ENCODE measurements at regions not wholly inside any gene's neighbourhood (a gene's known extent, or its start where the extent isn't known, plus 50 kb on each side); places are given as distances from the start of the nearest gene placed in this dataset.

DNA sequence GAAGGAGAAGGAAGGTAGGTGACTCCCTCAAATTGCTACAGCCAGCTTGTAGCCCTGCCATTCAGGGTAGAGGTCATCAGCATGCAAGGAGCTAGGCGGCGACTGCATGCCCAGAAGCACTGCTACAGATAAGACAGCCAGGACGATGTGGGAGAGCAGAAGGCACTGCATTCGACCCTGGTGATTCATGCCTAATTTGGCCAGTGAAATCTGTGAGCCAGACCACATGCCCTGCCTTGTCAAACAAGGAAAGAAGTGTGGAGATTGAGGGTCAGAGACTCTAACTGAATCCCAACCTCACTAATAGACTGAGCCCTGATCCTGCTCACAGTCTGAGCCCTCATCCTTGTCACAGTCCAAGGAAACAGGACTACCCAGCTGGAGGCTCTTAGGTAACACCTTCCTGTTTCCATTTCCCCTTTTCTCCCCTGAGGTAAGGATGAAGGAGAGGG, 86.6 kb downstream of the LINGO1 start:
- TF ChIP-seq YY1 (IDR thresholded peaks at IDR 0.05; ENCODE audit: low read depth) (no peak), ZBTB7A (IDR thresholded peaks at IDR 0.05; ENCODE audit: low read depth) (no peak), EGR1 (IDR thresholded peaks at IDR 0.05) (no peak), TEAD4 (IDR thresholded peaks at IDR 0.05) (no peak), TCF12 (IDR thresholded peaks at IDR 0.05; ENCODE audit: low read depth) (no peak), RAD21 (IDR thresholded peaks at IDR 0.05; ENCODE audit: low read depth) (no peak), FOXM1 (IDR thresholded peaks at IDR 0.05; ENCODE audit: borderline replicate concordance, low read depth) (no peak), TAF1 (IDR thresholded peaks at IDR 0.05; ENCODE audit: low read depth) (no peak), EP300 (IDR thresholded peaks at IDR 0.05; ENCODE audit: borderline replicate concordance) (no peak), CEBPB (IDR thresholded peaks at IDR 0.05) (no peak), NFIC (IDR thresholded peaks at IDR 0.05) (no peak), CREB1 (IDR thresholded peaks at IDR 0.05; ENCODE audit: low read depth) (no peak)
- TF ChIP-seq, protein P1, sequence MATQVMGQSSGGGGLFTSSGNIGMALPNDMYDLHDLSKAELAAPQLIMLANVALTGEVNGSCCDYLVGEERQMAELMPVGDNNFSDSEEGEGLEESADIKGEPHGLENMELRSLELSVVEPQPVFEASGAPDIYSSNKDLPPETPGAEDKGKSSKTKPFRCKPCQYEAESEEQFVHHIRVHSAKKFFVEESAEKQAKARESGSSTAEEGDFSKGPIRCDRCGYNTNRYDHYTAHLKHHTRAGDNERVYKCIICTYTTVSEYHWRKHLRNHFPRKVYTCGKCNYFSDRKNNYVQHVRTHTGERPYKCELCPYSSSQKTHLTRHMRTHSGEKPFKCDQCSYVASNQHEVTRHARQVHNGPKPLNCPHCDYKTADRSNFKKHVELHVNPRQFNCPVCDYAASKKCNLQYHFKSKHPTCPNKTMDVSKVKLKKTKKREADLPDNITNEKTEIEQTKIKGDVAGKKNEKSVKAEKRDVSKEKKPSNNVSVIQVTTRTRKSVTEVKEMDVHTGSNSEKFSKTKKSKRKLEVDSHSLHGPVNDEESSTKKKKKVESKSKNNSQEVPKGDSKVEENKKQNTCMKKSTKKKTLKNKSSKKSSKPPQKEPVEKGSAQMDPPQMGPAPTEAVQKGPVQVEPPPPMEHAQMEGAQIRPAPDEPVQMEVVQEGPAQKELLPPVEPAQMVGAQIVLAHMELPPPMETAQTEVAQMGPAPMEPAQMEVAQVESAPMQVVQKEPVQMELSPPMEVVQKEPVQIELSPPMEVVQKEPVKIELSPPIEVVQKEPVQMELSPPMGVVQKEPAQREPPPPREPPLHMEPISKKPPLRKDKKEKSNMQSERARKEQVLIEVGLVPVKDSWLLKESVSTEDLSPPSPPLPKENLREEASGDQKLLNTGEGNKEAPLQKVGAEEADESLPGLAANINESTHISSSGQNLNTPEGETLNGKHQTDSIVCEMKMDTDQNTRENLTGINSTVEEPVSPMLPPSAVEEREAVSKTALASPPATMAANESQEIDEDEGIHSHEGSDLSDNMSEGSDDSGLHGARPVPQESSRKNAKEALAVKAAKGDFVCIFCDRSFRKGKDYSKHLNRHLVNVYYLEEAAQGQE (IDR thresholded peaks at IDR 0.05; ENCODE audit: low read depth), result no peak
- TF ChIP-seq, protein P2, sequence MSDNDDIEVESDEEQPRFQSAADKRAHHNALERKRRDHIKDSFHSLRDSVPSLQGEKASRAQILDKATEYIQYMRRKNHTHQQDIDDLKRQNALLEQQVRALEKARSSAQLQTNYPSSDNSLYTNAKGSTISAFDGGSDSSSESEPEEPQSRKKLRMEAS (IDR thresholded peaks at IDR 0.05), result no peak
- TF ChIP-seq, protein P3, sequence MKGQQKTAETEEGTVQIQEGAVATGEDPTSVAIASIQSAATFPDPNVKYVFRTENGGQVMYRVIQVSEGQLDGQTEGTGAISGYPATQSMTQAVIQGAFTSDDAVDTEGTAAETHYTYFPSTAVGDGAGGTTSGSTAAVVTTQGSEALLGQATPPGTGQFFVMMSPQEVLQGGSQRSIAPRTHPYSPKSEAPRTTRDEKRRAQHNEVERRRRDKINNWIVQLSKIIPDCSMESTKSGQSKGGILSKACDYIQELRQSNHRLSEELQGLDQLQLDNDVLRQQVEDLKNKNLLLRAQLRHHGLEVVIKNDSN (IDR thresholded peaks at IDR 0.05), result no peak

DNA sequence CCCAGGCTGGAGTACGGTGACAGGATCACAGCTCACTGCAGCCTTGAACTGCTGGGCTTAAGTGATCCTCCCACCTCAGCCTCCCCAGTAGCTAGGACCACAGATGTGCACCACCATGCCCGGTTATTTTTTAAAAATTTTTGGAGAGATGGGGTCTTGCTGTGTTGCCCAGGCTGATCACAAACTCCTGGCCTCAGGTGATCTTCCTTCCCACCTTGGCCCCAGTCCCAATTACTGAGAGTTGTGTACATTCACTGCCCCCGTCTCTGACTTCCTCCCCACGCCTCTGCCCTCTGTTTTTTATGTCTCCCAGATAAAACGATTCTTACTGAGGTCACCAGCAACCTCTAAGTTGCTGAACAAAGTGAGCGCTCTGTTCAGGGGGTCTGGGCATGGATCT, 87.7 kb downstream of the LINGO1 start:
- TF ChIP-seq TCF12 (IDR thresholded peaks at IDR 0.05; ENCODE audit: low read depth), result no peak
- TF ChIP-seq EP300 (IDR thresholded peaks at IDR 0.05; ENCODE audit: borderline replicate concordance), result no peak
- no peak for TF ChIP-seq EGR1 (IDR thresholded peaks at IDR 0.05)
- TF ChIP-seq CREB1 (IDR thresholded peaks at IDR 0.05; ENCODE audit: low read depth), result no peak
- TF ChIP-seq TEAD4 (IDR thresholded peaks at IDR 0.05), result no peak
- TF ChIP-seq TAF1 (IDR thresholded peaks at IDR 0.05; ENCODE audit: low read depth), result no peak
- no peak for TF ChIP-seq FOXM1 (IDR thresholded peaks at IDR 0.05; ENCODE audit: borderline replicate concordance, low read depth)
- TF ChIP-seq CEBPB (IDR thresholded peaks at IDR 0.05), result no peak
- TF ChIP-seq, protein P2 (IDR thresholded peaks at IDR 0.05), result no peak

DNA sequence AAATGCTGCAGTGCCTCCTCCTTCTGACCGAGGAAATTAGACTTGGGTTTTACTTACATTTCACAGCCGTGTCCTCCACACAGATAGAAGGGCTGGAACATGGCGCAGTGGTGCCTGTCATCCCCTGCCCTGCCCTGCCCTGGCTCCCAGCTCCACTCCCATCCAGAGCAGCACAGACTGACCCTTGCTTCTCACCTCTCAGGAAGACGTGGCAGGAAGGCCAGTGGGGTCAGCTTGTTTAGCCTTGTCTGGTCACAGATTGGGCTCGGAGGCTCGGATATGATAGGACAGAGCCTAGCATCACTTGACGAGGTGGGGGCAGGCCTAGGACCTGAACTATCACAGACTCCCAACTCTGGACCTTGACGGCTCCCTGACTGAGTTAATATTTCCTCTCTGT, 88.5 kb downstream of the LINGO1 start:
- no peak for TF ChIP-seq NFIC (IDR thresholded peaks at IDR 0.05)

DNA sequence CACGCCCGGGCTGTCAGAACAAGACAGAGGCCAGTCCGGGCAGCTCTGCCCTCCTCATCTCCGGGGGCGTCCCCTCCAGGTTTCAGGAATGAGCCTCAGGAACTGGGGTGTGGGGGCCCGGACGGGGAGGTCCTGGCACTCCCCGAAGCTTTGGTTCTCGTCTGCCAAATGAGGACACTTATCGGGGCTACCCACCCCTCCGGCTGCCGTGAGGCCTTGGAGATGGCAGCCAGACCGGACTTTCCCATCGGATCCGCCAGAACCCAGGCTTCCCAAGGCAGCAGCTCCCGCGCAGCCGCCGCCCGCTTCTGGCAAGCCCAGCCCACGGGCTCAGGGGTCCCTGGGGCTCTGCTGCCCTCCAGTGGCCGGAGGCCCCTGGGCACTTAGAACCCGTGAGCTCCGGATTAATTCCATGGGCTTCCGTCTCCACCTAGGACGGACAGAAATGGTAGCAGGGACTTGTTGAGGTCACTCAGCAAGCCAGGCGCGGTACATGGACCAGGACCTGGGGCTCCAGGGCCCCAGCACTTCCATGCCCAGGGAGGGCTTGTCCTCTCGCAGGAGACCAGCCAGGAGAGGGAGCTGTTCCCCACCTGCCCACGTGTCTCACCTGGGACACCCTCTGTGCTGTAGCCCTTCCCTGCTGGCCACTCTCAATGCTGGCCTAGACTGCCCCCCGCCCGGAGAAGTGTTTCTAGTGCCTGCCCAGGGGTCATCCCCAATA, 89.4 kb downstream of the LINGO1 start:
- TF ChIP-seq TAF1 (IDR thresholded peaks at IDR 0.05; ENCODE audit: low read depth), result peak; percentile 57; the same call in 1 of the 2 replicates
- peak; percentile 49; the same call in 1 of the 2 replicates for TF ChIP-seq TCF12 (IDR thresholded peaks at IDR 0.05; ENCODE audit: low read depth)
- no peak; the same call in 1 of the 2 replicates for TF ChIP-seq ZBTB7A (IDR thresholded peaks at IDR 0.05; ENCODE audit: low read depth)
- TF ChIP-seq, protein P2 (IDR thresholded peaks at IDR 0.05), result peak; percentile 73
- peak; percentile 60 for TF ChIP-seq NFIC (IDR thresholded peaks at IDR 0.05)
- no peak for TF ChIP-seq CREB1 (IDR thresholded peaks at IDR 0.05; ENCODE audit: low read depth)
- TF ChIP-seq FOXM1 (IDR thresholded peaks at IDR 0.05; ENCODE audit: borderline replicate concordance, low read depth), result no peak
- TF ChIP-seq RAD21 (IDR thresholded peaks at IDR 0.05; ENCODE audit: low read depth), result peak; percentile 96
- TF ChIP-seq EGR1 (IDR thresholded peaks at IDR 0.05), result no peak
- TF ChIP-seq, protein P3 (IDR thresholded peaks at IDR 0.05), result peak; percentile 72; the same call in 1 of the 2 replicates

DNA sequence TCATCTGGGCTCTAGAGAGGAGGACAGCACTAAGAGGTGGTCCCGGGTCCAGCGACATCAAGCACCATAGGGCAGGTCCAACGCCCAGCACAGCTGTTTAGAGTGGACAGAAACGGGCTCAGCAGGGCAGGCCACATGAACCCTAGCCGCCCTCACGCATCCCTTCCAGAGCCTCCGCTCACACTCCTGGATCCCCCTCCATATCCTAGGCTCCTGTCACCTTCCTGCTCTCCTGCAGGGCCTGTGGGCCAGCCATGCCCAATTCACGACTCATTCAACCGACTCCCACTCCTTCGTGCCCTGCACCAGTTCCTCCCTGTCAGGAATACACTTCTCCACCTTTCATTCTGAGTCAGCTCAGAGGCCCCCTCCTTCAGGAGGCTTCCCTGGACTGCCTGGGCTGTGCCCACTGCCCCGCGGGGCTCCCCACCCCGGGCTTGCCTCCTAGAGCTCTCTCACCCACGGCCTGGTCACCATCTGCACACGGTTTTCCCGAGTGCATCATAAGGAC, 90.2 kb downstream of the LINGO1 start:
- TF ChIP-seq CREB1 (IDR thresholded peaks at IDR 0.05; ENCODE audit: low read depth), result no peak
- TF ChIP-seq, protein P2 (IDR thresholded peaks at IDR 0.05), result no peak

DNA sequence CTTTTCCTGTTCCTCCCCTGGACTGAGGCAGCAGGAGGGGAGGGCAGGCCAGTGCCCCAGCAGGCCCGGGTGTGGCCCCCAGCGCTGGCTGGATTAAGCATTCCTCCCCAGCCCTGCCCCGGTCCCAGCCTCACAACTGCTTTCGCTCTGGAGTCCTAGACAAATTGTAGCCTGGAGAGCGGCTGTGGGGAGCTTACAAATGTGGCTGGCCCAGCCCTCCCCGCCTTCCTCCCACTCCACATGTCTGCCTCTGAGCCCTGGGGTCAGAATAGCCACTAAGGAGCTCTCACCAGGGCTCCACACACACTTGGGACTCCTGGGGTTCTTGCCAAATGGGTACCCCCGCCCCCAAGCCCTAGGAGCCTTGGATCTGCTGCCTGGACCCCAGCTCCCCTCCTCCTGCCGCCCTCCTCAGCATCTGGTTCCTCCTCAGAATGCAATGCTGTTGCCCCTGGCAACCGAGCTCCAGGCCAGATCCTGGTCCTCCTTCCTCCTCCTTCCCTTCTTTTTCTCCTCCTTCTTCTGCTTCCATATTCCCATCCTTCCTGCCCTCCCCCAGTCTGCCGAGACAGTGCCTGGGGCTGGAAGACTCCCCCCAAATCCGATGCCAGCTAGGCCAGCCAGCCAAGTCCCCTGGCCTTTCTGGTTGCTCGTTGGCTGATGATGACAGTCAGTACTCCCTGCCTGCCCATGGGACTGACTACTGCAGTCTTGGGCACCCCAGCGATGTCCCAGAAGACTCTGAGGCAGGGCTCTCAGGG, 91.1 kb downstream of the LINGO1 start:
- no peak for TF ChIP-seq EP300 (IDR thresholded peaks at IDR 0.05; ENCODE audit: borderline replicate concordance)
- TF ChIP-seq NFIC (IDR thresholded peaks at IDR 0.05), result no peak
- no peak for TF ChIP-seq FOXM1 (IDR thresholded peaks at IDR 0.05; ENCODE audit: borderline replicate concordance, low read depth)
- TF ChIP-seq CREB1 (IDR thresholded peaks at IDR 0.05; ENCODE audit: low read depth), result no peak
